Ureter (tissue), 1 donor: ENCODE measurements at regions not wholly inside any gene's neighbourhood (a gene's known extent, or its start where the extent isn't known, plus 50 kb on each side); places are given as distances from the start of the nearest gene placed in this dataset.

Experiments used
- DNase-seq: peaks from one replicate; pipeline ENCODE4 v3.0.0-alpha.2; 2020; ENCODE audit warnings: low spot score
- donor health status: DM: yes; HTN: yes; CAD: no.

- no peak for DNase-seq
These were observed 535.8 kb upstream of the SGCG start for GRCh38 chr13:22644941-22645340.

- no peak for DNase-seq
These were observed 533.5 kb upstream of the SGCG start for GRCh38 chr13:22647156-22647850.

- no peak for DNase-seq
These were observed 532.4 kb upstream of the SGCG start for GRCh38 chr13:22648320-22648801.

GRCh38 chr13:22652796-22653195 is 528.0 kb upstream of the SGCG start:
- no peak for DNase-seq

- DNase-seq, result no peak
These were observed 526.9 kb upstream of the SGCG start for GRCh38 chr13:22653866-22654265.

GRCh38 chr13:22655106-22655852 is 525.5 kb upstream of the SGCG start:
- DNase-seq, result no peak

GRCh38 chr13:22662771-22663170 is 518.0 kb upstream of the SGCG start:
- no peak for DNase-seq

- DNase-seq, result no peak
These were observed 515.3 kb upstream of the SGCG start for GRCh38 chr13:22665506-22665905.

- DNase-seq, result no peak
These were observed 490.0 kb upstream of the SGCG start for GRCh38 chr13:22690756-22691155.

GRCh38 chr13:22693691-22694090 is 487.1 kb upstream of the SGCG start:
- no peak for DNase-seq

GRCh38 chr13:22696433-22696832 is 484.3 kb upstream of the SGCG start:
- no peak for DNase-seq

- DNase-seq, result no peak
These were observed 482.3 kb upstream of the SGCG start for GRCh38 chr13:22698467-22698866.

- no peak for DNase-seq
These were observed 480.4 kb upstream of the SGCG start for GRCh38 chr13:22700246-22700887.

GRCh38 chr13:22703601-22704209 is 477.1 kb upstream of the SGCG start:
- DNase-seq, result no peak

GRCh38 chr13:22707946-22708345 is 472.8 kb upstream of the SGCG start:
- DNase-seq, result no peak

- no peak for DNase-seq
These were observed 463.7 kb upstream of the SGCG start for GRCh38 chr13:22717036-22717435.

- no peak for DNase-seq
These were observed 454.1 kb upstream of the SGCG start for GRCh38 chr13:22726726-22727125.

GRCh38 chr13:22735011-22735995 is 445.5 kb upstream of the SGCG start:
- DNase-seq, result no peak

- no peak for DNase-seq
These were observed 444.6 kb upstream of the SGCG start for GRCh38 chr13:22736084-22736767.

- DNase-seq, result no peak
These were observed 444.0 kb upstream of the SGCG start for GRCh38 chr13:22736768-22737092.

- no peak for DNase-seq
These were observed 442.4 kb upstream of the SGCG start for GRCh38 chr13:22738357-22738756.
